H9 (cell line): ENCODE measurements at regions not wholly inside any gene's neighbourhood (a gene's known extent, or its start where the extent isn't known, plus 50 kb on each side); places are given as distances from the start of the nearest gene placed in this dataset.
A peak's percentile ranks its signal among the peaks of the same experiment; 100 is the strongest.

ENCODE experiments used
- DNase-seq: peaks from one replicate; pipeline ENCODE4 v3.0.0-alpha.2; 2017
- H2AFZ ChIP-seq: one replicate; pipeline ENCODE4 v1.6.1; 2013; ENCODE audit warnings: mild to moderate bottlenecking, low read length, control low read depth, moderate library complexity
- H2AK5ac ChIP-seq: 2 replicates; pipeline ENCODE4 v1.6.1; 2013; ENCODE audit warnings: low read length, control low read depth, mixed read lengths; ENCODE audit not compliant: insufficient read length
- H2BK120ac ChIP-seq: one replicate; pipeline ENCODE4 v1.6.1; 2013; ENCODE audit warnings: low read depth, mild to moderate bottlenecking, low read length, control low read depth, inconsistent platforms; ENCODE audit not compliant: poor library complexity, severe bottlenecking
- H2BK12ac ChIP-seq: 2 replicates; pipeline ENCODE4 v1.6.1; 2013; ENCODE audit warnings: low read length, control low read depth, mixed read lengths, low read depth; ENCODE audit not compliant: insufficient read length
- H2BK15ac ChIP-seq: 2 replicates; pipeline ENCODE4 v1.6.1; 2013; ENCODE audit warnings: low read depth, low read length, control low read depth
- H2BK20ac ChIP-seq: one replicate; pipeline ENCODE4 v1.6.1; 2013; ENCODE audit warnings: low read depth, mild to moderate bottlenecking, low read length, control low read depth, inconsistent platforms; ENCODE audit not compliant: poor library complexity, severe bottlenecking
- H2BK5ac ChIP-seq: 2 replicates; pipeline ENCODE4 v1.6.1; 2013; ENCODE audit warnings: low read length, control low read depth, mixed read lengths; ENCODE audit not compliant: insufficient read length
- H3K14ac ChIP-seq: 2 replicates; pipeline ENCODE4 v1.6.1; 2013; ENCODE audit warnings: low read length, control low read depth; ENCODE audit not compliant: insufficient read depth
- H3K18ac ChIP-seq: 2 replicates; pipeline ENCODE4 v1.6.1; 2013; ENCODE audit warnings: low read depth, mild to moderate bottlenecking, mixed read lengths, low read length, control low read depth; ENCODE audit not compliant: insufficient read length
- H3K23ac ChIP-seq: 2 replicates; pipeline ENCODE4 v1.6.1; 2013; ENCODE audit warnings: low read length, control low read depth, mixed read lengths, low read depth; ENCODE audit not compliant: insufficient read length
- H3K23me2 ChIP-seq: 2 replicates; pipeline ENCODE4 v1.6.1; 2013; ENCODE audit warnings: low read depth, mild to moderate bottlenecking, mixed read lengths, low read length, control low read depth; ENCODE audit not compliant: insufficient read length, poor library complexity, severe bottlenecking
- H3K27ac ChIP-seq: 2 replicates; pipeline ENCODE4 v1.5.1; 2013; ENCODE audit warnings: low read length, control low read depth, mixed read lengths, low read depth; ENCODE audit not compliant: insufficient read length
- H3K27me3 ChIP-seq: 2 replicates; pipeline ENCODE4 v1.6.1; 2013; ENCODE audit warnings: low read length, control low read depth, inconsistent platforms; ENCODE audit not compliant: insufficient read depth
- H3K4ac ChIP-seq: 2 replicates; pipeline ENCODE4 v1.6.1; 2013; ENCODE audit warnings: low read depth, mild to moderate bottlenecking, control low read depth, inconsistent platforms, low read length, moderate library complexity
- H3K4me1 ChIP-seq: 2 replicates; pipeline ENCODE4 v1.6.1; 2013; ENCODE audit warnings: low read length, control low read depth, inconsistent platforms; ENCODE audit not compliant: insufficient read depth
- H3K4me2 ChIP-seq: 2 replicates; pipeline ENCODE4 v1.6.1; 2013; ENCODE audit warnings: low read length, control low read depth, mixed read lengths; ENCODE audit not compliant: insufficient read length, insufficient read depth
- H3K56ac ChIP-seq: 2 replicates; pipeline ENCODE4 v1.6.1; 2013; ENCODE audit warnings: low read depth, mild to moderate bottlenecking, mixed read lengths, low read length, control low read depth; ENCODE audit not compliant: insufficient read length
- H3K79me1 ChIP-seq: 2 replicates; pipeline ENCODE4 v1.6.1; 2013; ENCODE audit warnings: low read depth, mild to moderate bottlenecking, moderate library complexity, low read length, control low read depth, inconsistent platforms; ENCODE audit not compliant: insufficient read depth, poor library complexity, severe bottlenecking
- H3K79me2 ChIP-seq: 2 replicates; pipeline ENCODE4 v1.6.1; 2013; ENCODE audit warnings: low read length, control low read depth, inconsistent platforms; ENCODE audit not compliant: insufficient read depth
- H3K9ac ChIP-seq: 2 replicates; pipeline ENCODE4 v1.6.1; 2013; ENCODE audit warnings: low read length, control low read depth, mixed read lengths; ENCODE audit not compliant: insufficient read length; ENCODE audit errors: extremely low read depth
- H3K9me3 ChIP-seq: one replicate; pipeline ENCODE4 v1.6.1; 2013; ENCODE audit warnings: low read depth, low read length, inconsistent platforms; ENCODE audit not compliant: control insufficient read depth
- H3T11ph ChIP-seq: one replicate; pipeline ENCODE4 v1.6.1; 2013; ENCODE audit warnings: mild to moderate bottlenecking, low read length, control low read depth, inconsistent platforms
- H4K20me1 ChIP-seq: one replicate; pipeline ENCODE4 v1.6.1; 2013; ENCODE audit not compliant: control insufficient read depth, insufficient read length, insufficient read depth
- H4K5ac ChIP-seq: 2 replicates; pipeline ENCODE4 v1.6.1; 2013; ENCODE audit warnings: low read depth, mild to moderate bottlenecking, mixed read lengths, low read length, control low read depth; ENCODE audit not compliant: insufficient read length
- H4K8ac ChIP-seq: replicated peaks from 2 replicates; pipeline ENCODE4 v1.6.1; 2013; ENCODE audit warnings: low read length, control low read depth, mixed read lengths, low read depth; ENCODE audit not compliant: insufficient read length
- H4K91ac ChIP-seq: 2 replicates; pipeline ENCODE4 v1.6.1; 2013; ENCODE audit warnings: low read depth, mild to moderate bottlenecking, moderate library complexity, mixed read lengths, low read length, control low read depth; ENCODE audit not compliant: insufficient read length
- H3K27ac Mint-ChIP-seq, 3 experiments: 2 replicates in 2 of 3; 3 replicates in 1 of 3; pipeline ENCODE4 v1.8.0; 2020 to 2021; ENCODE audit warnings: mixed read lengths in 3 of 3, mild to moderate bottlenecking in 1 of 3, moderate library complexity in 1 of 3
- H3K27me3 Mint-ChIP-seq: 2 replicates; pipeline ENCODE4 v1.8.0; 2021; ENCODE audit warnings: low read depth, mild to moderate bottlenecking, moderate library complexity, mixed read lengths
- H3K36me3 Mint-ChIP-seq, 3 experiments: 2 replicates in 2 of 3; 3 replicates in 1 of 3; pipeline ENCODE4 v1.8.0; 2020 to 2021; ENCODE audit warnings: low read depth in 3 of 3, mixed read lengths in 3 of 3; ENCODE audit not compliant: insufficient read depth in 1 of 3
- H3K4me1 Mint-ChIP-seq, 2 experiments: 2 replicates each; pipeline ENCODE4 v1.8.0; 2020; ENCODE audit warnings: mixed read lengths in 2 of 2
- H3K4me3 Mint-ChIP-seq, 2 experiments: 2 replicates in 1 of 2; 3 replicates in 1 of 2; pipeline ENCODE4 v1.8.0; 2020 to 2021; ENCODE audit warnings: mild to moderate bottlenecking in 2 of 2, mixed read lengths in 2 of 2, moderate library complexity in 1 of 2
- H3K9me3 Mint-ChIP-seq, 2 experiments: 2 replicates in 1 of 2; 3 replicates in 1 of 2; pipeline ENCODE4 v1.8.0; 2020; ENCODE audit warnings: mild to moderate bottlenecking in 2 of 2, mixed read lengths in 2 of 2, moderate library complexity in 1 of 2
- WGBS: extraction: QIAGEN DNeasy Blood & Tissue Kit; methylation state at CpG from one replicate; pipeline ENCODE4 v1.1.7; 2013; ENCODE audit warnings: missing lambda C conversion rate, low lambda C conversion rate, mixed read lengths; ENCODE audit not compliant: insufficient read length; ENCODE audit errors: extremely low coverage; 5-methylcytosine and 5-hydroxymethylcytosine counted together
- TF ChIP-seq, protein P1 (sequence below): fragments of 200-600 bp; sonication (generic); conservative IDR thresholded peaks from 3 replicates; pipeline ENCODE4 v1.8.0; 2021; ENCODE audit warnings: antibody characterized with exemption, mild to moderate bottlenecking

DNA sequence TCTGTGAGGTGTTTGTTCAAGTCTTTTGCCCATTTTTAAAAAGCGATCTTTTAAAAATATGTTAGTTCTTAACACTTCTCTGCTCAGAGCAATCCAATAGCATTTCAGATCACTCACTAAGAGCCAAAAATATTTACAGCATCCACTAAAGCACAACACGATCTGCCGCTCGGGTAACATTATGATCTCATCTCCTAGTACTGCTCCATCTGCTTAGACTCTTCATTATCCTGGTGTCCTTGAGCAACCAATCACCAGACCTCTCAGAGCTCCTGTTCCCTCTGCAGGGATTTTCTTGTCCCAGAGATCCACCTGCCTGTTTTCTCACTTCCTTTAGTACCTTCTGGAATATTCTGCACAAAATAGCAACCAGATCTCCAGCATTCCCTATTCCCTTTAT lies 235.3 kb upstream of the ESRRG start:
- no peak overlapping the region for H3K4me3 Mint-ChIP-seq
- H3K4me2 ChIP-seq = no peak overlapping the region
- no peaks in the 10 kb centered on the region for H3K4me1 ChIP-seq
- H2BK5ac ChIP-seq = no peak overlapping the region
- H3T11ph ChIP-seq = no peak overlapping the region
- no peak overlapping the region for H4K8ac ChIP-seq
- H3K23me2 ChIP-seq = no peaks in the 10 kb centered on the region
- no peaks in the 10 kb centered on the region for H3K79me1 ChIP-seq
- H3K9me3 Mint-ChIP-seq = peaks cover 4 to 8% of the 10 kb centered on the region in 2 experiments; a peak in 3 of 5 replicates
- TF ChIP-seq, protein P1, sequence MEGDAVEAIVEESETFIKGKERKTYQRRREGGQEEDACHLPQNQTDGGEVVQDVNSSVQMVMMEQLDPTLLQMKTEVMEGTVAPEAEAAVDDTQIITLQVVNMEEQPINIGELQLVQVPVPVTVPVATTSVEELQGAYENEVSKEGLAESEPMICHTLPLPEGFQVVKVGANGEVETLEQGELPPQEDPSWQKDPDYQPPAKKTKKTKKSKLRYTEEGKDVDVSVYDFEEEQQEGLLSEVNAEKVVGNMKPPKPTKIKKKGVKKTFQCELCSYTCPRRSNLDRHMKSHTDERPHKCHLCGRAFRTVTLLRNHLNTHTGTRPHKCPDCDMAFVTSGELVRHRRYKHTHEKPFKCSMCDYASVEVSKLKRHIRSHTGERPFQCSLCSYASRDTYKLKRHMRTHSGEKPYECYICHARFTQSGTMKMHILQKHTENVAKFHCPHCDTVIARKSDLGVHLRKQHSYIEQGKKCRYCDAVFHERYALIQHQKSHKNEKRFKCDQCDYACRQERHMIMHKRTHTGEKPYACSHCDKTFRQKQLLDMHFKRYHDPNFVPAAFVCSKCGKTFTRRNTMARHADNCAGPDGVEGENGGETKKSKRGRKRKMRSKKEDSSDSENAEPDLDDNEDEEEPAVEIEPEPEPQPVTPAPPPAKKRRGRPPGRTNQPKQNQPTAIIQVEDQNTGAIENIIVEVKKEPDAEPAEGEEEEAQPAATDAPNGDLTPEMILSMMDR = no peak
- H4K91ac ChIP-seq = no peak overlapping the region
- peaks cover 4% of the 10 kb centered on the region in 2 experiments; a peak in 3 of 4 replicates for H3K4me1 Mint-ChIP-seq
- H2BK12ac ChIP-seq = no peak overlapping the region
- no peak overlapping the region for H2AK5ac ChIP-seq
- no peak overlapping the region for H3K14ac ChIP-seq
- peaks cover 0 to 7% (median 0%) of the 10 kb centered on the region in 3 experiments; a peak in 3 of 7 replicates for H3K36me3 Mint-ChIP-seq
- no peaks in the 10 kb centered on the region for H3K79me2 ChIP-seq
- no peak overlapping the region for H3K23ac ChIP-seq
- no CpG with 5 or more reads among the region's 4 CpGs for WGBS
- H2AFZ ChIP-seq = no peak overlapping the region
- no peak overlapping the region for H4K5ac ChIP-seq
- no peak overlapping the region for H2BK15ac ChIP-seq
- H3K27me3 Mint-ChIP-seq = no peaks in the 10 kb centered on the region
- no peaks in the 10 kb centered on the region for H4K20me1 ChIP-seq
- H3K27ac Mint-ChIP-seq = peak overlapping the region in 1 of 3 experiments; percentile 6; a peak in 1 of 7 replicates
- no peaks in the 10 kb centered on the region for H3K27me3 ChIP-seq
- DNase-seq = no peak
- H2BK20ac ChIP-seq = no peak overlapping the region
- no peaks in the 10 kb centered on the region for H3K9me3 ChIP-seq
- H3K4ac ChIP-seq = no peak overlapping the region
- no peak overlapping the region for H2BK120ac ChIP-seq
- no peak overlapping the region for H3K9ac ChIP-seq
- no peak overlapping the region for H3K18ac ChIP-seq
- H3K27ac ChIP-seq = no peak overlapping the region
- no peak overlapping the region for H3K56ac ChIP-seq
